HG03103 (cell line): ENCODE measurements at regions not wholly inside any gene's neighbourhood (a gene's known extent, or its start where the extent isn't known, plus 50 kb on each side); places are given as distances from the start of the nearest gene placed in this dataset.
"Not testable (repeated sequence)": the region's sequence is repeated elsewhere in the genome, so short reads cannot be mapped to it uniquely, and the experiment has no call there.

Source experiments
- ATAC-seq: cut with Tn5 transposase; IDR thresholded peaks from one replicate; pipeline ENCODE4 v1.9.1; 2021; ENCODE audit warnings: low read depth; ENCODE audit not compliant: unreplicated experiment

DNA sequence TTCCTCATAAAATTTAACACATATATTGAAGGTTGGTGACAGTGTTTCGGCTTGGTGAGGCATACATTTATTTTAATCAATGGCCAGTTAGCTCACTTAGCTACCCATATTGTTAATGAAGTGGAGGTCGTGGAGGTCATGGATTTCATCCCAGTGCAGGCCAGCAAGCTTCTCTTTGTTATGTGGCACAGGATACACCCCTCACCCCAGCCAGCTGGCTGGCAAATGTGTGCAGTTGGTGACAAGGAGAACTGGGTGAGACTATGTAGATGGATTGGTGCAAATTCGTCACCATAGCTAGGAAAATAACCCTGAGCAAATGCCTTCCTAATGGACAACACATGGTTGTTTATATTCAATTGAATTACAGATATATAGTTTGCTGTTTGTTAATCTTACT lies 50.5 kb upstream of the FOXP2 start:
- ATAC-seq, result no peak

DNA sequence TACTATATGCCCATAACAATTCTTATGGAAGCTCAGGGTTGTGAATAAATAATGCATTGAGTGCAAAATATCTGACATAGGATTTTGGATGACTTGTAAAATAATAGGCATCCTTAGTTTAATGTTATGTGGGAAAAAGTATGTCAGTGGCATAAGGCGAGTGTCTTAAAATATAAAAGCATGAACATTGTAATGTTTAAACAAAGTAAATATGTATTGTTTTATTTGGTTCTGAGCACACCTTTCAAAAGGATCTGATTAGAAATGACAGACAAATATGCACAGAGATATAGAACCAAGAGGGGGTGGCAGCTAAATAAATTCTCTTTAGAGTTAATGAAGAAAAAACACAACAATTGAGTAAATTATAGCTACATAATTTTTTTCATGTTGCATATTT lies 51.3 kb upstream of the FOXP2 start:
- ATAC-seq, result no peak

DNA sequence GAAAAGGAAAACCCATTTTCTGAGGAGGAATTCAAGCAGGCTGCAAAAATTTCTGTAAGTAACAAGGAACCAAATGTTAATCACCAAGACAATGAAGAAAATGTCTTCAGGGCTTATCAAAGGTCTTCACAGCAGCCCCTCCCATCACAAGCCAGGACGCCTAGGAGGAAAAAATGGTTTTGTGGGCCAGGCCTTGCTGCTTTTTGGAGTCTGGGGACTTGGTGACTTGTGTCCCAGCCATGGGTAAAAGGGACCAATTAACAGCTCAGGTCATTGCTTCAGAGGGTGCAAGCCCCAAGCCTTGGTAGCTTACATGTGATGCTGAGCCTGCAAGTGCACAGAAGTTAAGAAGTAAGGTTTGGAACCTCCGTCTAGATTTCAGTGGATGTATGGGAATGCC lies 55.7 kb upstream of the FOXP2 start:
- ATAC-seq, result no peak

DNA sequence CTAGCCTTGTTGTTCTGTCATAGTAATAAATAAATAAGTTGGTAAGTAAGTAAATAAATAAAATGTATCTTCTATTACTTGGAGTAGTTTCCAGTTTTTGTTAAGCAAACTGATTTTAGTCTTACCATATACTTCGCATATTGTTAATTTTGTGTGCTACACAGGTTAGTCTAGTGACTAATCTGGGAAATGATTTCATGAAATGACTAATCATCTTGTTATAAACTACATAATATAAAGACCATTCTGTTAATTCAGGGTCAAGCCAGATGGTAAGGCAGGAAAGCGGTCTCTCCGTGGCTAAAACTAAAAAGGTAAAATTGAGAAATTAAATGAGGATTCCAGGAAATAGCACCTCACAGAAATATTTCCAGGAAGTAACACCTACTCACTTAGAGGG lies 58.5 kb upstream of the FOXP2 start:
- no peak for ATAC-seq

DNA sequence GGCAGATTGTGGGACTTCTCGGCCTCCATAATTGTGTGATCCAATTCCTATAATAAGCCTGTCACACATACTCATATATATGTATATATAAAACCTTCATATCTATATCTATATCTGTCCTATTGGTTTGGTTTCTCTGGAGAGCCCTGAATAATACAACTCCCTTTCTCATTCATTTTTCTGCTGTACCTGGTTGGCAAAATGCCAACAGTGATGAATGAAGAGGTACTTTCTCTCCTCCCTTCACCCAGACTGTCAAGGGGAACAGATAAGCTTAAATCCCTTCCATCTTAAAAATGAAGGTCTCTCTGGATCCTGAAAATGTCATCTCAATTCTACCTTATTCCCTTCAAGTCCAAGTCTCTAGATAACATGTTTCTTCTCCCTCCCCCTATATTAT lies 60.3 kb upstream of the FOXP2 start:
- ATAC-seq, result no peak

DNA sequence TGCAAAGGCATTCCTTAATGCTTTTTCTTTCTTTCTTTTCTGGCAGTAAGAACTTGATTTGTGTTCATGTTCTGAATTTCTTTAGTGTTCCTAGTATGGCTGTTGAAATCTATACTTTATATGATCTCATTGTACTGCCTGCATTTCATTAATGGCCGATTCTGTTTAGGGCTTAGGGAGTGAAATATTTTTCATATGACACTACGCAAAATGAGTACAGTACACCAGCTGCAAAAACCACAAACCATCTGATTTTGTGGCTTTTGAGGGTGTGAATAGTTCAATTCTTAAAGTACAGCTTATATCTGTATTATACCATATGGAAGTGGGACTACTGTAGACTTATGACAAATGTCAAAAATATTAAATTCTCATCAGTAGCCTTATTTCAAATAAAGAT lies 69.1 kb upstream of the FOXP2 start:
- ATAC-seq, result no peak

DNA sequence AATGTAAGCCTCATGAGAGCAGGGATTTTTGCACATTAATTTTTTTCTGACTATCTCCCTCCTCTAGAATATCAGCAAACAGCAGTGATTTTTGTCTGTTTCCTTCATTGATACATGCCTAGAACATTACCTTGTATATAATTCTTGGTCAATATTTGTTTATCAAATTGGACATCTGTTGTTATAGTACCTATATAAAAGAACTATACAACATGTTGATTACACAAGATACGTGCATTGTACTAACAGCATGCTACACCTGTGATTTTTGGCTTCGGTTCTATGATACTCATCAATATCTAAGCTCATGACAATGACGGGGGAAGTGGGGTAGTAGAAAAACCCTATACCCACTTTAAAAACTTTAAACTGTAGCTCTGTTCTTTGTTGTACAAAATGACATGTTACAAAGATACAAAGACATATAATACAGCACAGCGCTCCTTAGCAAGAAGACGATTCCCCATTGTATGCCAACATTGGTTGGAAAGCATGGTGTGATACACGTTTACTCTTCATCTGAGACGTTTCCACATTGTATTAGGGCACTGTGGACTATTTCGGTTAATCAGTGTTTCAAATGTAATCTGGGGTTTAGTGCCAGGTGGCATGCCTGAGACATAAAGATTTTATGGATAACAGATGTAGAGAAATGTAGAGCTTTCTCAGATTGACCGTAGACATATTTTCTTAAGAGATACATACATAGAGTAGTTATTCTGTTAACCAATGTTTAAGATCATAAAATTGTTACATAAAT lies 70.5 kb upstream of the FOXP2 start:
- no peak for ATAC-seq

DNA sequence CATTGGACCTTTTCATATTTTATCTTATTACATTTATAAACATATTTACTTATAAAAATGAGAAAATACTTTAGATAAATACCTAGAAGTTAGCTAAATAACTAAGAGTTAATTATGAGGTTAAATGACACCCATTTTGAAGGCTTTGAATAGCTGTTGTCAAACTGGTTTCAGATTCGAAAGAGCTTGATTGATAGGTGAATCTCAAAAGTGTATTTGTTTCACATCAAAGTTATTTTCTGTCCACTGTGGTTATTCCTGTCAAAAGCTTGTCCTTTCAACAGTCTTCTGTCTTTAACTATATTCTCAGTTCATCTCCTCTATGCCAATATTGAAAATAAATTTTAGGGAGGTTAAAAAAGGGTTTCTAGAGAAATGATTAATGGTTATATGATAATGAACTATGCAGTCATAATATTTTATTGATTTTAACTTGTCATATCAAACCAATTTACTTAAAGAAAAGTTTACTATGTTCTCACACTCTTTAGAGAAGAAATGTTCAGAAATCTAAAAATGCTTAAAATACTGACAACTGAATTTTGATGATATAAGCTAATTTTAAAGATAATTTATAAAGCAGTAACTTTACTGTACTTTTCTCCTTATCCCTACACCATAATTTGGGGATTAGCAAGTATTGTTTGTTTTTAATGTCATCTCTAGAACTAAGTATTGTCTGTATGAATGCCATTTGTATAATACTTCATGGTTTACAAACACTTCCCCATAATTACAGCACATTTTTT lies 72.0 kb upstream of the FOXP2 start:
- ATAC-seq, result no peak

DNA sequence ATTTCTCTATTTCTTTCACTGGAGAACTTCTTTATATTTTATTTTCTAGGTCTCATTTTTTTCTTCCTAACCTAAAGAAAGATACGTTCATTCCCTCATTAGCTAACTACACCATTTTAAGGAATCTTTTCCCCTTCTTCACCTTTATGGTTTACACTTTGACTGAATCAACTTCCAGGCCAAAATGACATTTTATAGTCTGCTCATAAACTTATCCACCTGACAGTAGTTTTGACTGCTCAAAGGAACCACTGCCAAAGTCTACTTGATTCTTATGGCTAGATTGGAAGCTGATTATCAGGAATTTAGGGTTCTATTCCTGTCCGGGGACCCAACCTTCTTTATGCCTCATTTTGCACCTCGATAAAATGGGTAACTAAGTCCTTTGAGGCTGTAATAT lies 73.0 kb upstream of the FOXP2 start:
- ATAC-seq, result no peak

DNA sequence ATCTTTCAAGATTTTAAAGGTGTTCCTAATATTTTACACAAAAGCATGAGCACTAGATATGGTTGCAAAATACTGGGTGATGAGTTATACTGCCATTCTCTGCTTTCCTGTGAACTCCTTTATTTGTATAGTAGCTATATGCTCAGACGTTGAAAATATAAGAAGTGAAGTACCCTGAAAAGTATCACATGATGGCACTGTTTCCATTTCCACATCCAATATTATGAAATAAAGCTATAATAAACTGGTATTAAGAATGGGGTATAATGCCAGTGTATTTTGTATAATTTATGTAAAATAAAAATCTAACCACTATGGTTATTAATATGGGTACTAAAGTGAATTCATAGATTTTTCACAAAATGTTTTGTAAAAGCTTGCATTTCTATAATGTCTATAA lies 79.6 kb upstream of the FOXP2 start:
- no peak for ATAC-seq

DNA sequence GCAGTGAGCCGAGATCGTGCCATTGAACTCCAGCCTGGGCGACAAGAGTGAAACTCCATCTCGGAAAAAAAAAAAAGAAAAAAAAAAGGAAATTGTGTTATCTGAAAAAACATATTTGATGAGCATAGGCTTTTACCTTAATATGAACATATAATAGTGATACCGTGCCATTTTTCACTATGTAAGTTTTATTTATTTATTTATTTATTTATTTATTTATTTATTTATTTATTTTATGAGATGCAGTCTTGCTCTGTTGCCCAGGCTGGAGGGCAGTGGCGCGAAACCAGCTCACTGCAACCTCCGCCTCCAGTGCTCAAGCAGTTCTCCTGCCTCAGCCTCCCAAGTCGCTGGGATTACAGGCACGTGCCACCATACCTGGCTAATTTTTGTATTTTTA lies 85.2 kb upstream of the FOXP2 start:
- ATAC-seq, result not testable (repeated sequence)

DNA sequence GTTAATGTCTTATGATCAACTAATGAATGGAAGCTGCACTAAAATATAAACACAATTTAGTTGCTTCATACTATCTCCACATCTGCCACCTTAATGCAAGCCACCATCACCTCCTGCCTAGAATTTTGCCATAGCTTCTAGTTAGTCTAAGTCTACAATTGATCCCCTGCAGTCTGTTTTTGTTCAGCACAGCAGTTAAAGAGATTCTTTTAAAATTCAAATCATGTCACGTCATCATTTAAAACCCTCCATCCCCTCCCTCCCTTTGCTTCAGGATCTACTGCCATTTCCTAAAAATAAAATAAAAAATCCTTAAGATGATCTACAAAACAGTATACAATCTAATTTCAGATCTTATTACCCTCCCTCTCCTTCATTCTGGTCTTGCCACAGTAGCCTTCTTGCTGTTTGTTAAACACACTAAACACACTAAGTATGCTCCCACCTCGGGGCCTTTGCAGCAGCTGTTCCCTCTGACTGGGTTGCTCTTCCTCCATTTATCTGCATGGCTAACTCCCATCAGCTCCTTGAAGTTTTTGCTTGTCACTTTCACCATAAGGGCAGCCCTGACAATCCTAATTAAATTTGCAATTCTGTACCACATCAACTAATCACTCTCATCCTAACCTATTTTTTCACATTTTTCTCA lies 97.0 kb upstream of the FOXP2 start:
- no peak for ATAC-seq

DNA sequence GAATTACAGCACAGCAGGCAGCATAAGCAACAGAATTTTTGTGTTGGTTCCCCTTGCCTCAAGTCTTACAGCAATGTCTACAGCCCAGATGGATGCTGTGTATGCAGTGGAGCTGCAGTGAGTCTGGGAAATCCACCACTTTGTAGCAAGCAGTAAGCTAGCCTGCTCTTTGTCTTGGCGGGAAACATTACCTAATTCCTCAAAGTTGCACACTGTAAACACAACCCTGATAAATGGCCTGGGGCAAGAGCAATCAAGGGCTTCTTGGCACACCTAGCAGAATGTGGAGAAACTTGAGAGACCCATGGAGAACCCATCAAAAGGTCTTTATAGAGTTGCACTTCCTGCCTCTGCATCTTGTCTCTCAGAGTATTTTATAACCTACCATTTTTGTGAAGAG lies 102.0 kb upstream of the FOXP2 start:
- no peak for ATAC-seq

DNA sequence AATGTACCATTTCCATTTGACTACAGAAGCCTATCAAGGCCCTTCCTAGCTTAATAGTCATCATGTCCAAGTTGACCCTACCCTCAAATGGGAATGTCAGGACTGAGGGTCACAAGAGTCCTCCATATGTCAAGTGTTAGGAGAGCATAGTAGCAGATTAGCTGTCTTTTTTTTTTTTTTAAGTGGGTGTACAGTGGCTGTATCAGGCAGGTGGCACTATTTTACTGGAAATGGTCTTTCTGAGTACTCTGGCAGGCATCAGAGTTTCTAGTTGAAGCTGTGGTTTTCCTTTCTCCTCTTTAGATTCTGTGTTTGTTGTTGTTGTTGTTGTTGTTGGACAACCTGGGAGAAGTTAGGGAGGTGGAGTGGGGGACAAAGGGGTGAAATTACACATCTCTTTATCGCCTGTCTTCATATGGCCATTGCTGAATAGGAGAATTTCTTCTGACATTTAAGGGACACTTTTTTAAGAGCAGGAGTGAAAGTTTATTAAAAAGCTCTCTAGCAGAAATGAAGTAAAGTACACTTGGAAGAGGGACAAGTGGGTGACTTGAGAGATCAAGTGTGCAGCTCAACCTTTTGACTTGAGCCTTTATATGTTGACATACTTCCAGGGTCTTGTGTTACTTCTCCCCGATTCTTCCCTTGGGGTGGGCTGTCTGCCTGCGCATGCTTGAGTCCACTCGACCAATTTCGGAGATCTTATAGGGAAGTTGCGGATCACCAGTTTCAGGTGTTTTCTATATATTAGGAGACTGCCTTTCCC lies 104.1 kb upstream of the FOXP2 start:
- ATAC-seq, result no peak

DNA sequence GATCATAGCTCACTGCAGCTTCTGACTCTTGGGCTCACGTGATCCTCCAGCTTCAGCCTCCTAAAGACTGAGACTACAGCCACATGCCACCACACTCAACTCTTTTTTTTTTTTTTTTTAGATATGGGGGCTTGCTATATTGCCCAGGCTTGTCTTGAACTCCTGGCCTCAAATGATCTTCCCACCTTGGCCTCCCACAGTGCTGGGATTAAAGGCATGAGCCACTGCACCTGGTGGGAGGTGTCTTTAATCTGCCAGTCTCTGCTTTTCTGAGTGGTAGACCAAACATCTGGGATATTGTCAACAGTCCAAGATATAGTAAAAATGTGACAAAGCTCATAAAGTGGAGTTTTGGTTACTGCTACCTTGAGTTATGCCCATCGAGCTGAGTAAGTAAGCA lies 104.9 kb upstream of the FOXP2 start:
- no peak for ATAC-seq

DNA sequence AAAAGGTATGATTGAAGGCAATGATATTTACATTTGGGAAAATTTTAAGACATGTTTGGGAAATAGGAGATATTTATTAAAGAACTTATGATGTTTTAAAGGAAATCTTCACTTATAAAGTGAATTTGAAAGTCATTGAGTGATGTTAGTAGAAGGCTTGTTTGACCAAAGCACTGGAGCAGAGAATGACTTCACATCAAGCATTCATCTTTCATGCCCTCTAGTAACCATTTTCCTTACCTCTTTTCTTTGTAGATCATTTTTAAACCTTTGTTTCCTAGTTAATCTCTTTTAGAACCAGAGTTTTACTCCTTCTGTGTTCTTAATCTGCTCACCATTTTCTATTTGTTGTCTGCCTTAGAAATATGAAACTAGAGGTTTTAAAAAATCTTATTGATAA lies 111.3 kb upstream of the FOXP2 start:
- no peak for ATAC-seq

DNA sequence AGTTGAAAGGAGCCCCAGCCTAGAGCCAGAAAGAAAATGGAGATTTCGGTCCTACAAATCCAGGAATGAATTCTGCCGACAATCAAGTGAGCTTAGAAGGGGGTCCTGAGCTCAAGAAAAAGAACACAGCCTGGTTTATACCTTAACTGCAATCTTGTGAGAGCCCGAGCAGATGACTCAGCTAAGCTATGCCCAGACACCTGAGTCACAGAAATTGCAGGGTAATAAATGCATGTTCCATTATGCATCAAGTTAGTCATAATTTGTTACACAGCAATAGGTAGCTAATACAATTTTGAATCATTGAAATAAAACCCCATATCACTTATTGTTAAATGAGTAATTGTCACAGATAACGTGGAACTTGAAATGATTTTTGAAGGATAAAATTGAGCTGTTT lies 111.8 kb upstream of the FOXP2 start:
- ATAC-seq, result no peak

DNA sequence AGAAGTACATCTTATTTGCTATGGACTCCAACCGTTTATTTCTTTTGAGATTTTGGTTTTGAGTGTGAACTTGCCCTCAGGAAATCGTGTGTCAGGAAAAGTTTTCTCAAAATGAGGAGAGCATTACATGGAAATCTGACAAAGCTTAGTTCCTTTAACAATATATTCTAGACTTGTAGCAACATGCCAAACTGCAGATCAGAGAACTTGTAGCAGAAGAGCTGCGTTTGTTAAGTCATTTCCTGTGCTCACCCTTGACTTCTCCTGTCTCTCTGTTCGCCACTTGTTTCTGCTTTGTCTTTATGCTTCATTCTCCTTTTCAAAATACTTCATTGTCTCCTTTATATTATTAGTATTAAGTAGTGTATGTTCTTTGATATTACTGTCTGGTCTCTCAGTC lies 116.6 kb upstream of the FOXP2 start:
- ATAC-seq, result no peak

DNA sequence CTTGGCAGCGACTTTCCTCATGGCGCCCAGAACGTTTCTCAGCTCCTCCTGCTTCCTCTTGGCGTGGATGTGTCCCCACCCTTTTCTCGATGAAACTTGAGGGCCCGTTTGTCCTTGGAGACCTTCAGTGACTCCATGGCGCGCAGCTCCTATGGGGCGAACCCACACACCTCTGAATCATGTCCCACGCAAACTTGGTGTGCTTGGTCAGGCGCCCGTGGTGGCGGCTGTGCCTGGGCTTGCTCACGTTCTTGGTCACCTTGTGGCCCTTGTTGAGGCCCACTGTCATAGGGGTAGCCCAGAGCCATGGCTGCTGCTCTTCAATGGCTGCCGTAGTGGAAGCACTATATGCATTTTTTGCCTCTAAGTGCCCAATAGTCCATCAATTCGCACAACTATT lies 117.5 kb upstream of the FOXP2 start:
- ATAC-seq, result no peak

DNA sequence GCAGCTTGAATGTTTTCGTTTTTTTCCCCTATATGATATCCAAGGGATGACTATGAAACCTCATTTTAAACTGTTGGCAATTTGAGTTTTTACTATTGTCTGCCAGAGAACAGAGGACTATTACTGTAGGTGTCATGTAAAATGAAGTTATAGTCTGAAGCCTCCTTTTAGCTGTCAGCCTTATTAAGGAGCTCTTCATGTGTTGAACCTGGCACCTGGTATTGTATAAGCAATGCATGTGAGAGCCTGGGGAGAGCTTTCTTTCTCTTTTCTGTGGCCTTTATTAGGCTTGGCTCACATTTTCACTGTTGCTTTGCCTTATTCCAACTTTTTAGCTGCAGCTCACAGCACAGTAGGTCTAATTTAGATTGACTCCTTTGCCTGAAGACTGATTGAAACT lies 119.1 kb upstream of the FOXP2 start:
- ATAC-seq, result no peak

DNA sequence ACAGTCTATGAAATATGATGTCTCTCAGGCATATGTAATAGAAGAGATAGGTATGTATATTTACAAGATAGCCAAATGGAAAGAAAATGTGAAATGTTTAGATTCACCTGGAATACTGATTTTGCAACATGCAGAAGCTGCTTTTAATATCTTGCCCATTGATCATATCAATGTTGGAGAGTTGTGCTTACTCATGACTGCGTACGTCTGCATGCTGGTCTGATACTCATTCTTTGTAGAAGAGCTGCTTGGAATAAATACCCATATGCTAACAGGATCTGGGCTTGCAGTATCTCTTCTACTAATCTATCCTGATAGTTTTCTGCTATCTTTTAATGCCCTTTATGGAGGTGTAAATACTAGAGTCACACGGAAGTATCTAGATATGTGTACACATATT lies 120.6 kb upstream of the FOXP2 start:
- no peak for ATAC-seq
